ENCODE measurements at regions not wholly inside any gene's neighbourhood (a gene's known extent, or its start where the extent isn't known, plus 50 kb on each side); places are given as distances from the start of the nearest gene placed in this dataset.

- H3K9me3 ChIP-seq (replicated peaks; ENCODE audit: control insufficient read depth, insufficient read depth, low read length): no peaks in the 10 kb centered on the region
Observed at GRCh38 chr2:18346874-18347273, 213.6 kb downstream of the RDH14 start.

More at GRCh38 chr2:18346874-18347273, 213.6 kb downstream of the RDH14 start:
- H3K9me1 ChIP-seq (replicated peaks; ENCODE audit: control insufficient read depth, extremely low read depth, insufficient read depth, low read length): no peaks in the 10 kb centered on the region
- no peaks in the 10 kb centered on the region for H3K36me3 ChIP-seq (ENCODE audit: control insufficient read depth in 2 of 2, extremely low read depth in 1 of 2, insufficient read depth in 2 of 2, low read length in 2 of 2)
- H3K4me2 ChIP-seq (ENCODE audit: insufficient read depth, low read length): no peak overlapping the region
- dilution Hi-C loops (cut with MboI; ENCODE audit: extremely low pct_ligation_motif_present, low sequenced_read_pairs): no loop called here
- H3K4me1 ChIP-seq (ENCODE audit: control insufficient read depth, extremely low read depth, insufficient read depth, low read length): no peaks in the 10 kb centered on the region
- no peak for TF ChIP-seq EZH2 (IDR thresholded peaks at IDR 0.05; ENCODE audit: borderline replicate concordance, low read depth, low read length, severe bottlenecking)
- TF ChIP-seq POLR2A (IDR thresholded peaks at IDR 0.05; ENCODE audit: low read depth, low read length): no peak
- TF ChIP-seq, protein P1, sequence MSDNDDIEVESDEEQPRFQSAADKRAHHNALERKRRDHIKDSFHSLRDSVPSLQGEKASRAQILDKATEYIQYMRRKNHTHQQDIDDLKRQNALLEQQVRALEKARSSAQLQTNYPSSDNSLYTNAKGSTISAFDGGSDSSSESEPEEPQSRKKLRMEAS (IDR thresholded peaks at IDR 0.05; ENCODE audit: insufficient read depth, insufficient read length): no peak
- TF ChIP-seq JUN (IDR thresholded peaks at IDR 0.05; ENCODE audit: borderline replicate concordance, insufficient read depth, insufficient read length, low read depth): no peak
- no peak for TF ChIP-seq MYC (IDR thresholded peaks at IDR 0.05; ENCODE audit: low read depth, low read length)
- TF ChIP-seq FOS (IDR thresholded peaks at IDR 0.05; ENCODE audit: borderline replicate concordance, insufficient read depth, low read length): no peak
- no peak for TF ChIP-seq POLR2AphosphoS5 (IDR thresholded peaks at IDR 0.05; ENCODE audit: insufficient read depth, low read depth, low read length)
- no peak for TF ChIP-seq GATA2 (IDR thresholded peaks at IDR 0.05; ENCODE audit: insufficient read depth, insufficient read length, low read depth, low read length)
- no peak for TF ChIP-seq CTCF (IDR thresholded peaks at IDR 0.05; ENCODE audit: extremely low read depth in 1 of 2, insufficient read depth in 1 of 2, low read depth in 1 of 2, low read length in 2 of 2)
- H4K20me1 ChIP-seq (replicated peaks; ENCODE audit: control insufficient read depth, extremely low read depth, insufficient read depth, low read length): no peaks in the 10 kb centered on the region
- FAIRE-seq (no peak), DNase-seq (ENCODE audit: low read depth, low spot score) (no peak)
- CTCF ChIA-PET: no interaction called here
- intact Hi-C loops (cut with micrococcal nuclease): no loop called here
- POLR2A ChIA-PET: no interaction called here
- H3K79me2 ChIP-seq (ENCODE audit: control insufficient read depth, insufficient read depth, low read length): no peaks in the 10 kb centered on the region
- H3K27me3 ChIP-seq (ENCODE audit: control insufficient read depth in 2 of 2, insufficient read depth in 2 of 2, low read length in 2 of 2): no peaks in the 10 kb centered on the region
- no peak overlapping the region for H3K27ac ChIP-seq (ENCODE audit: insufficient read depth, low read depth, low read length)
- no peak overlapping the region for H2AFZ ChIP-seq (ENCODE audit: low read depth, low read length)
- BruUV-seq (replicated peaks): no TSS peak
- no peak overlapping the region for H3K9ac ChIP-seq (replicated peaks; ENCODE audit: extremely low read depth, insufficient read depth, low read length)
- no peak overlapping the region for H3K4me3 ChIP-seq (replicated peaks in 1 of 3; ENCODE audit: insufficient read depth in 1 of 3, low read depth in 1 of 3, low read length in 3 of 3)

All from endothelial cell of umbilical vein (primary cell).